ENCODE measurements at regions not wholly inside any gene's neighbourhood (a gene's known extent, or its start where the extent isn't known, plus 50 kb on each side); places are given as distances from the start of the nearest gene placed in this dataset.

DNA sequence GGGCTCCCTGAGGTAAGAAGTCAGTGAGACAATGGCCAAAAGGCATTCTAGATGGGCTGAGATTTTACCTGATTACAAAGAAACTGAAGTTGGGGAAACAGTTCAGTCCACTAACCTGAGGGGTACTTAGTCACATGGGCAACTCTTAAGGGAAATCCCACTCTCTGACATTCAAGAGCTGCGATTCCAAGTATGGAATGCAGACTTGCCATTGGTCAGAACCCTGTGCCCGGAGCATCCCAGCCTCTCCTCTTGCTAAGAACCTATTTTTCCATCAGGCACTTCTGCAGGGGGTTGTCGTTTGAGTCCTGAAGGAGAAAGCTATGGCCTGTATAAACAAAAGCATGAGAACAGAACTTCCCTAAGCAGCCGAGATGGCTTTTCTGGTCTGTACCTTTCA is 434.9 kb upstream of the DAB1 start:
- no peak for TF ChIP-seq TAF1 (IDR thresholded peaks at IDR 0.05; ENCODE audit: low read depth)
- TF ChIP-seq, protein P1, sequence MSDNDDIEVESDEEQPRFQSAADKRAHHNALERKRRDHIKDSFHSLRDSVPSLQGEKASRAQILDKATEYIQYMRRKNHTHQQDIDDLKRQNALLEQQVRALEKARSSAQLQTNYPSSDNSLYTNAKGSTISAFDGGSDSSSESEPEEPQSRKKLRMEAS (IDR thresholded peaks at IDR 0.05): no peak
- TF ChIP-seq CEBPB (IDR thresholded peaks at IDR 0.05): no peak
- TF ChIP-seq, protein P2, sequence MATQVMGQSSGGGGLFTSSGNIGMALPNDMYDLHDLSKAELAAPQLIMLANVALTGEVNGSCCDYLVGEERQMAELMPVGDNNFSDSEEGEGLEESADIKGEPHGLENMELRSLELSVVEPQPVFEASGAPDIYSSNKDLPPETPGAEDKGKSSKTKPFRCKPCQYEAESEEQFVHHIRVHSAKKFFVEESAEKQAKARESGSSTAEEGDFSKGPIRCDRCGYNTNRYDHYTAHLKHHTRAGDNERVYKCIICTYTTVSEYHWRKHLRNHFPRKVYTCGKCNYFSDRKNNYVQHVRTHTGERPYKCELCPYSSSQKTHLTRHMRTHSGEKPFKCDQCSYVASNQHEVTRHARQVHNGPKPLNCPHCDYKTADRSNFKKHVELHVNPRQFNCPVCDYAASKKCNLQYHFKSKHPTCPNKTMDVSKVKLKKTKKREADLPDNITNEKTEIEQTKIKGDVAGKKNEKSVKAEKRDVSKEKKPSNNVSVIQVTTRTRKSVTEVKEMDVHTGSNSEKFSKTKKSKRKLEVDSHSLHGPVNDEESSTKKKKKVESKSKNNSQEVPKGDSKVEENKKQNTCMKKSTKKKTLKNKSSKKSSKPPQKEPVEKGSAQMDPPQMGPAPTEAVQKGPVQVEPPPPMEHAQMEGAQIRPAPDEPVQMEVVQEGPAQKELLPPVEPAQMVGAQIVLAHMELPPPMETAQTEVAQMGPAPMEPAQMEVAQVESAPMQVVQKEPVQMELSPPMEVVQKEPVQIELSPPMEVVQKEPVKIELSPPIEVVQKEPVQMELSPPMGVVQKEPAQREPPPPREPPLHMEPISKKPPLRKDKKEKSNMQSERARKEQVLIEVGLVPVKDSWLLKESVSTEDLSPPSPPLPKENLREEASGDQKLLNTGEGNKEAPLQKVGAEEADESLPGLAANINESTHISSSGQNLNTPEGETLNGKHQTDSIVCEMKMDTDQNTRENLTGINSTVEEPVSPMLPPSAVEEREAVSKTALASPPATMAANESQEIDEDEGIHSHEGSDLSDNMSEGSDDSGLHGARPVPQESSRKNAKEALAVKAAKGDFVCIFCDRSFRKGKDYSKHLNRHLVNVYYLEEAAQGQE (IDR thresholded peaks at IDR 0.05; ENCODE audit: low read depth): no peak
- TF ChIP-seq EP300 (IDR thresholded peaks at IDR 0.05; ENCODE audit: borderline replicate concordance): no peak
- no peak for TF ChIP-seq YY1 (IDR thresholded peaks at IDR 0.05; ENCODE audit: low read depth)
- no peak for TF ChIP-seq EGR1 (IDR thresholded peaks at IDR 0.05)
- TF ChIP-seq RAD21 (IDR thresholded peaks at IDR 0.05; ENCODE audit: low read depth): no peak
- TF ChIP-seq CREB1 (IDR thresholded peaks at IDR 0.05; ENCODE audit: low read depth): no peak
- no peak for TF ChIP-seq TCF12 (IDR thresholded peaks at IDR 0.05; ENCODE audit: low read depth)
- TF ChIP-seq, protein P3, sequence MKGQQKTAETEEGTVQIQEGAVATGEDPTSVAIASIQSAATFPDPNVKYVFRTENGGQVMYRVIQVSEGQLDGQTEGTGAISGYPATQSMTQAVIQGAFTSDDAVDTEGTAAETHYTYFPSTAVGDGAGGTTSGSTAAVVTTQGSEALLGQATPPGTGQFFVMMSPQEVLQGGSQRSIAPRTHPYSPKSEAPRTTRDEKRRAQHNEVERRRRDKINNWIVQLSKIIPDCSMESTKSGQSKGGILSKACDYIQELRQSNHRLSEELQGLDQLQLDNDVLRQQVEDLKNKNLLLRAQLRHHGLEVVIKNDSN (IDR thresholded peaks at IDR 0.05): no peak
- no peak for TF ChIP-seq FOXM1 (IDR thresholded peaks at IDR 0.05; ENCODE audit: borderline replicate concordance, low read depth)

Measured in Ishikawa (cell line).